H1 (cell line): ENCODE measurements at regions not wholly inside any gene's neighbourhood (a gene's known extent, or its start where the extent isn't known, plus 50 kb on each side); places are given as distances from the start of the nearest gene placed in this dataset.

Experiments
- TF ChIP-seq, protein P1 (sequence below): IDR thresholded peaks from 2 replicates; pipeline ENCODE4 v1.6.1; 2011; ENCODE audit warnings: low read depth, mild to moderate bottlenecking, low read length; ENCODE audit not compliant: insufficient read depth

DNA sequence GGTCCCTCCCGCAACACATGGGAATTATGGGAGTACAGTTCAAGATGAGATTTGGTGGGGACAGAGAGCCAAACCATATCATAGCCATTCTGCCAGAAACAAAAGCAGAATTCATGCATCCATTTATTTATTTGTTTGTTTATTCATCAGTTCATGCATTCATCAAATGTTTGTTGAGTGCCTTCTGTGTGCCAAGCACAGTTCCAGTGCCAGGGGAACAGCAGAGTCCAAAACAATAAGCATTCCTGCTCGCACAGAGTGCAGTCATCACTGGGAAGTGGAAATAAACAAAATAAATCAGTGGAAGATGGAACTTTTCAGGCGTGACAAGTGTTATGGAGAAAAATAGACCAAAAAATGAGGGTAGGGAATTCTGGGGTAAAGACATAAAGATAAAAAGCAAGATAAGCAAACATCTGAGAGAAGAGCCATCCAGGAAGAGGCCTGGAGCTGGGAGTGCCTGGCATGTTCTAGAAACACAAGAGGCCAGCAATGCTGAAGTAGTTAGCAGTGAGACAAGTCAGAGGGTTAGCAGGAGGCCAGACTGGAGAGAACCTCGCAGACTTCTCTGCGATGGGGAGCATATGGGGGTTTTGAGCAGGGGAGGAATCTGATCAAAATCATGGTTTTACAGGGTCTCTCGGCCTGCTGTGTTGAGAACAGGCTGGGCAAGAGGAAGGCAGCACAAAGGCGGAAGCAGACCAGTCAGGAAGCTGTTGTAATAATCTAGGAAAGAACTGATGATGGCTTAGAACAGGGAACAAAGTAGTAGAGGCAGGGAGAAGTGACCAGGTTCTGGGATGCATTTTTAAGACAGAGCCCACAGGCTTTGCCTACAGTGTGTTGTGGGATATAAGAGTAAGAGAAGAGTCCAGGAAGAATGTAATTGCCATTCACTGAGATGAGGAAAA, 113.2 kb downstream of the GLUL start (continued):
- TF ChIP-seq, protein P1, sequence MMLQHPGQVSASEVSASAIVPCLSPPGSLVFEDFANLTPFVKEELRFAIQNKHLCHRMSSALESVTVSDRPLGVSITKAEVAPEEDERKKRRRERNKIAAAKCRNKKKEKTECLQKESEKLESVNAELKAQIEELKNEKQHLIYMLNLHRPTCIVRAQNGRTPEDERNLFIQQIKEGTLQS: no peak
